GM19397 (cell line): ENCODE measurements at regions not wholly inside any gene's neighbourhood (a gene's known extent, or its start where the extent isn't known, plus 50 kb on each side); places are given as distances from the start of the nearest gene placed in this dataset.
"Not testable (repeated sequence)": the region's sequence is repeated elsewhere in the genome, so short reads cannot be mapped to it uniquely, and the experiment has no call there.

Experiments used
- ATAC-seq: cut with Tn5 transposase; IDR thresholded peaks from one replicate; pipeline ENCODE4 v1.9.1; 2021; ENCODE audit warnings: mild to moderate bottlenecking, moderate library complexity; ENCODE audit not compliant: unreplicated experiment

- no peak for ATAC-seq
Observed at GRCh38 chr3:176873261-176873660, 324.0 kb downstream of the TBL1XR1 start.

- peak; percentile 95 for ATAC-seq
Observed at GRCh38 chr3:176872771-176873209, 324.5 kb downstream of the TBL1XR1 start.

GRCh38 chr3:176870451-176870850 is 326.8 kb downstream of the TBL1XR1 start:
- no peak for ATAC-seq

- ATAC-seq = no peak
Observed at GRCh38 chr3:176867681-176868663, 329.3 kb downstream of the TBL1XR1 start.

GRCh38 chr3:176861137-176861536 is 336.1 kb downstream of the TBL1XR1 start:
- ATAC-seq = no peak

- no peak for ATAC-seq
Observed at GRCh38 chr3:176856721-176857120, 340.6 kb downstream of the TBL1XR1 start.

- ATAC-seq = no peak
Observed at GRCh38 chr3:176855901-176856486, 341.3 kb downstream of the TBL1XR1 start.

GRCh38 chr3:176855213-176855612 is 342.1 kb downstream of the TBL1XR1 start:
- ATAC-seq = no peak

- ATAC-seq = no peak
Observed at GRCh38 chr3:176850498-176850897, 346.8 kb downstream of the TBL1XR1 start.

GRCh38 chr3:176848431-176849214 is 348.7 kb downstream of the TBL1XR1 start:
- no peak for ATAC-seq

GRCh38 chr3:176842914-176843313 is 354.4 kb downstream of the TBL1XR1 start:
- ATAC-seq = no peak

GRCh38 chr3:176840641-176841286 is 356.5 kb downstream of the TBL1XR1 start:
- ATAC-seq = no peak

GRCh38 chr3:176839901-176840300 is 357.4 kb downstream of the TBL1XR1 start:
- no peak for ATAC-seq

GRCh38 chr3:176839466-176839865 is 357.8 kb downstream of the TBL1XR1 start:
- ATAC-seq = no peak

GRCh38 chr3:176827244-176827643 is 370.0 kb downstream of the TBL1XR1 start:
- ATAC-seq = not testable (repeated sequence)

- no peak for ATAC-seq
Observed at GRCh38 chr3:176824811-176825210, 372.5 kb downstream of the TBL1XR1 start.

- ATAC-seq = no peak
Observed at GRCh38 chr3:176820764-176821163, 376.5 kb downstream of the TBL1XR1 start.

GRCh38 chr3:176816937-176817336 is 380.3 kb downstream of the TBL1XR1 start:
- no peak for ATAC-seq

GRCh38 chr3:176814285-176814684 is 383.0 kb downstream of the TBL1XR1 start:
- peak; percentile 97 for ATAC-seq

GRCh38 chr3:176807938-176808337 is 389.3 kb downstream of the TBL1XR1 start:
- ATAC-seq = no peak

- ATAC-seq = no peak
Observed at GRCh38 chr3:176799675-176800074, 397.6 kb downstream of the TBL1XR1 start.
